Activated CD4-positive, alpha-beta T cell treated with anti-CD3 and anti-CD28 coated beads for 48 hours (primary cell): ENCODE measurements at regions not wholly inside any gene's neighbourhood (a gene's known extent, or its start where the extent isn't known, plus 50 kb on each side); places are given as distances from the start of the nearest gene placed in this dataset.
A peak's percentile ranks its signal among the peaks of the same experiment; 100 is the strongest.

ENCODE experiments used
- DNase-seq: peaks from one replicate; pipeline ENCODE4 v3.0.0-alpha.2; 2020

GRCh38 chr10:128884496-128885072 lies 582.5 kb upstream of the MGMT start:
- DNase-seq, result no peak

GRCh38 chr10:128885573-128886555 lies 581.2 kb upstream of the MGMT start:
- no peak for DNase-seq

DNA sequence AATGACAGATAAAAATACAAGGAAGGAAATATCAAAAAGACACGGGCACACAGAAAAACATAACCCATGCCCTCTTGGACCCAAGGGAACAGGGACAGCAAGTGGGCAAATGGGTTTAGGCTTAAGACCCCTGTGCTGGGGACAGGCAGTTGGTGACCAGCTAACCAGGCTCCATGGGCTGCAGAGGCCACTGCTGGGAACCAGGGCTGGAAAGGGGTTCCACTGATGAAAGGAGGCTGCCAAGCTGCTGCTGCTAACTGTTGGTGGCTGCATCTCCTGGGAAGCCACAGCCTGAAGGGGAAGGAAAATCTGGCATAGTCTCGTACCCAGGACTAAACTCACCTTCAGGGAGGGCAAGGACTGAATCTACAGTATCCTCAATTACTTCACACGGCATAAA lies 579.2 kb upstream of the MGMT start:
- DNase-seq, result no peak

DNA sequence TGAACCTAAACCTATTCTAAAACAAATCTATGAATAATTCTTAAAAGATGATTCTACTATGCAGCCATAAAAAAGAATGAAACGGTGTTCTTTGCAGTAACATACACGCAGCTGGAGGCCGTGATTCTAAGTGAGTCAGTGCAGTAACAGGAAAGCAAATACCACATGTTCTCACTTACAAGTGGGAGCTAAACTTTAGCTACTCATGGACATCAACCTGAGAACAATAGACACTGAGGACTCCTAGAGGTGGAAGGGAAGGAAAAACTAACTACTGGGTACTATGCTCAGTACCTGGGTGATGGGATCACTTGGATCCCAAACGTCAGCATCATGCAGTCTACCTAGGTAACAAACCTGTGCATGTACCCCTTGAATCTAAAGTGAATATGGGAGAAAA lies 575.0 kb upstream of the MGMT start:
- DNase-seq, result no peak

DNA sequence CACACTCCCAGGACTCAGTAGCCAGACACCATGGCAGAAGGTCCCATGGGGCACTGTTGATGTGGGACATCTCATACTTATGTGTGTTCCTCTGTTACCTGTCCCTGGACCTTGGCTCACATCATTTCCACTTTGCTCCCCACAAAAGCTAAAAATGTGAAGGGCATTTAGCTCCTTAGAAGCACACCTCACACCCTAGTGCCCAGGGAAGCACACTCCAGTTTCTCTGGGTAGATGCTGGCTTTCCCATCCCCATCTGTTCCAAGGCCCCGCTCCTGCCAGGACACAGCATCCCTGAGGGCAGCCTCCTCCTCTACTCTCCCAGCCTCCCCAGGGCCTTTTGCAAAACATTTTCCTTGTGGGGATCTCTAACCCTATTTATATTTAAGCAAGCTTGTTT lies 572.4 kb upstream of the MGMT start:
- no peak for DNase-seq

DNA sequence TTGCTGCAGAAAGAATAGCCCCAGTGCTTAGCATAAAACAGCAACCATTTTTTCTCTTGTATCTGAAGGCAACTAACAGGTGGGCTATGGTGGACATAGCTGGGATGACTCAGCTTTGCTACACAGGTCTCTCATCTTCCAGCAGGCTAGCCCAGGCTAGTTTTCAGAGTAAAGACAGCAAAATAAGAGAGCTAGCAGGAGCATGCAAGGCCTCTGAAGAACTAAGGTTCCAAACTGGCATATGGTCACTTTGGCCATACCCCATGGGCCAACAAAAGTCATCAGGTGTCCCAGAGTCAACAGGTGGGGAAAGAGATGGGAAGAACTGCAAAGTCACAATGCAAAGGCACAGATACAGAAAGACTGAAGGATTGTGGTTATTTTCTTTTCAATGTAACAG lies 571.6 kb upstream of the MGMT start:
- no peak for DNase-seq

DNA sequence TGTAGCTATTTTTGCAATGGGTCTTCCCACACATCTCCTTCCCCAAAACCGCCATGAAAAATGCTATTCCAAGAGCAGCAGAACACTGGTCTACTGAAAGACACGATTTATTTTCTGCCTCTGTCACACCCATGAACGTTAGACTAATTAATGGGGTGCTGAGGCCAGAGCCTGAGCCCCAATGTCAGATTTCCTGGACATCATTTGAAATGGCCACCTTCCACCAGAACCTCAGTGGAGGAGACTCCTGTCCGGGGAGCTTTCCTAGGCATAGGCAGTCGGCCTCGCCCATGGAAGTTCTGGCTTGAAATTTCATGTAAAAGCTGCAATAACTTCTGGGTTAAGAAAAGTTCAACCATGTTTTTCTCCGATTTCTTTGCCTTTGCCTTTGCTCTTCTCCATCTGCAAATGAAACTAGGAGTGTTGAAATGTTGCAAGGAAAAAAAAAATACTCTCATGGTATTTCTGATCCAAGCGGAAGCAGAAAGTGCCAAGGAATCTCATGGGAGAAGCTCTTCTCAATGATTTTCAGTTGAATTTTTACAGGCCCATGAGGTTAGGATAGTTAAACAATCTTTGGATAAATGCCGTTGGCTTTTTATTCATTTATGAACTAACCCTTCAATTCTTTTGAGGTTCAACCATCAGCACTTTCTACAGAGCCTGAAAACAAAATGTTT lies 570.8 kb upstream of the MGMT start:
- DNase-seq, result no peak

GRCh38 chr10:128896963-128897362 lies 570.1 kb upstream of the MGMT start:
- DNase-seq, result no peak

DNA sequence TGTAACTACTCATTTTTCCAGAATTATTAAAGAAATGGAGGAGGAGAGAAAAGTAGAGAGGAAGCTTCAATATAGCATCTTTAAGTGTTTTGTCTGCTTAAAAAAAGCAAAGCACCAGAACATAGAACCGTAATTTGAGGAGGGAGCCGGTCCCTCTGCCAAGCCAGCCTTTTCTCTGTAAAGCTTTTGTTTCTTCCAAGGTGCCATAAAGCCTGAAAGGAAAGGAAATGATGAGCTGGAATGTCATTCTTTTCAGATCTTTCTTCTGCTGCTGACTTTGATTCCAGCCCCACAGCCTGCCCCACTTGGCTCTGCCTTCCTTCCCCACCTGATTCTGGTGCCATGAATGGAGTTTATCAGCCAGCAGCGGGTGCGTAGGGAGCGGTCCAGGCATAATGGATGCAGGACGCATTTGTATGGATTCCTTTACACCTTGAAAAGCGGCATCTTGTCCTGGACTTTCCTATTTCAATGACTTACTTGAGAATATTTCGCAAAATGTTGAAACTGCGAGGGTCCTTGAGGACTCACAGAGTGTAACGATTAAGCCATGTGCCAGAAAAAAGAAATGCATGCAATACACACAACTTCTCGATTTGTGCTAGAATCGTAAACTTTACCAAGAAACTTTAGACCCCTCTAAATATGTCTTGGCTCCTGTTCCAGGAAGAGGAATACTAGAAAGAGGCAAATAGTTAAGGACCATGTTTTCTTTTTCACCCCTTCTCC lies 569.5 kb upstream of the MGMT start:
- no peak for DNase-seq

DNA sequence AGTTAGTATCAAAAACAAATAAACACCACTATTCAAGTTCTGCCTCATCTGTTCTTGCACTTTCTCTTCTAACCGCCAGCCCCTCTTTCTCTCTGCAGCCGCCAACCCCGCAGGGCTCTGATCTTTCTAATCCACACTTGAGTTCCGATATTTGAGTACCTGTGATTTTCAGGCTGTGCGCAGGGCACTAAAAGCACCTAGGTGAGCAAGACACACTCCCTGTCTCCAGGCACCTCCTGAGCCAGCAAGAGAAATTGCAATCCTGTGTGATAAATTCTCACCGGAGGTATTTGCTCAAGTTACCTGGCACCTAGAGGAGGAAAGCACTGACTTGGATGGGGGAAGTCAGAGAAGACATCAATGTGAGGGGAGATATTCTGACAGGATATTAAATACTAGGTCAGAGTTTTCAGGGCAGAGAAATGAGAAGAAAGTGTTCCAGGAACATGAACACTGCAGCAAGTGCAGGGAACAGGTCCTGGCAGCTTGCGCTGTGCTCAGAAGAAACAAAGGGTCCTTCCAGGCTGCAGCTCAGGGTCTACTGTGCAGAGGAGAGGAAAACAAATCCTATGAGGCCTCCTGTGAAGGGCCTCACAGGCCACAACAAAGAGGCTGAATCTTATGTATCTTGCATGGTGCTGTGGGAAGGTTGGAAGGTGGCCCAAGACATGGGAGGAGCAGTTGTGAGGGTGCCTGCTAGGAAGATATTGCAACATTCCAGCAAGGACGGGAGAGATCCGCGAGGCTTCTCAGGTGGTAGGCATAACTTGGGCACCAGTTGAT lies 568.7 kb upstream of the MGMT start:
- DNase-seq, result no peak

DNA sequence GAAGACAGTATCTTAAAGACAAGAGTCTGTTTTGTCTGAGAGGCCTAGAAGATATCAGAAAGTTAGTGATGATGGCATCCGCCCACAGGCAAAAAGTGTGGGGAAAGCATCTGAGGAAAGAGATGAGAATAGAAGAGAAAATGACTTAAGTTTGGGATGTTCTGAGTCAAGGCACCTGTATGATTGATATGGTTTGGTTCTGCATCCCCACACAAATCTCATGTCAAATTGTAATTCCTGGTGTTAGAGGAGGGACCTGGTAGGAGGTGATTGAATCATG lies 568.2 kb upstream of the MGMT start:
- no peak for DNase-seq

GRCh38 chr10:128900456-128900855 lies 566.6 kb upstream of the MGMT start:
- no peak for DNase-seq

GRCh38 chr10:128901236-128901635 lies 565.8 kb upstream of the MGMT start:
- DNase-seq, result no peak

GRCh38 chr10:128902031-128902710 lies 564.9 kb upstream of the MGMT start:
- DNase-seq, result no peak

DNA sequence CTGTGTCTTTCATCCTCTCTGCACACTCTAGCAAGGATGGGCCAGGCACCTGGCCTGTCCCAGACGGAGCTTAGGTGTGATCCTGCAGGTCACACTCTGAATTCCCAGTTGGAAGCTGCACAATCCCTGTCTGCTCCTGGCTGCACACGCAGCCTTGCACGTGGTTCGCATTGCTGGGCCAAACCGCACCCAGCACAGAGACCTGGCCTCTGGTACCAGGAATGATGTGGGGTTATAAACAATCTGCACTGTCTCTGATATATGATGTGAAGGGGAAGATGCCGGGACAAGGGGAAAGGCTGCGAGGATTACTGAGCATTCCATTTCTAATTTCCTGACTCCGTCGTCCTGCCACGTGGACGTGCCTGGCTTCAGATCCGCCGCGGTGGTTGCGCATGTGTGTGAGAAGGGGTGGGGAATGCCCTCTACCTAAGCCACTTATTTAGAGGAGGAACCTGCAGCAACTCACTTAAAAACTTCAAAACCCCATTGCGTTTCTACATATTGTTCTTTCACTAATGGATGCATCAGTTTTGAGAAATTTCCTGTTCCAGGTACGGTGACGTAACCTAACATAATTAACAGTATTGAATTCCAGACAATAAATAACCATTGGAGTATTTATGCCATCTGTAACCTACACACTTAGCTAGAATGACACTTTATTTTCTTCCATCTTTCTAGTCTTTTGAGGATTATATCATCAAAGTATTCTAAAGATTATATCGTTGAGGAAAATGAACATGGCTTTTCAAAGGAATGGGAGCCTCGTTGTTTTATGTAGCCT lies 559.7 kb upstream of the MGMT start:
- DNase-seq, result no peak

GRCh38 chr10:128908099-128908498 lies 558.9 kb upstream of the MGMT start:
- peak; percentile 8 for DNase-seq

- no peak for DNase-seq
Observed at GRCh38 chr10:128908499-128908898, 558.5 kb upstream of the MGMT start.

- DNase-seq, result no peak
Observed at GRCh38 chr10:128912568-128913311, 554.3 kb upstream of the MGMT start.

DNA sequence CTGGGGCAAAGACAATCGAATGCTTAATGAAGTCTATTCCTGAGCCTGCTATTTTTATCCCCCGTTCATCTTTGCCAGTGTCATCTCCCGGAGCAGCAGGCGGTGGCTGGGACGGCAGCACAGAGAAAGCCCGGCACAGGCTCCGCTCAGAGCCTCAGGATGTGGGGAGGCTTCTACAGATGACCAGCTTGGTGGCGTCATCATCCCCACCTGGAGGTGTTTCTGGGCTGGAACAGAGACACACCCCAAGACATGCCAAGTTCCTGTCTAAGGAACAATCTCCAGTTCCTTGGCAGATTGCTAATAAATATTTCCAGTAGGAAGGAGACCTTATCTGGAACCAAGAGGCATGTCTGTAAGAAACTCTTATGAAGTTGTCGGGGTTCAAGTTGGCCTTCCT lies 552.4 kb upstream of the MGMT start:
- DNase-seq, result no peak

DNA sequence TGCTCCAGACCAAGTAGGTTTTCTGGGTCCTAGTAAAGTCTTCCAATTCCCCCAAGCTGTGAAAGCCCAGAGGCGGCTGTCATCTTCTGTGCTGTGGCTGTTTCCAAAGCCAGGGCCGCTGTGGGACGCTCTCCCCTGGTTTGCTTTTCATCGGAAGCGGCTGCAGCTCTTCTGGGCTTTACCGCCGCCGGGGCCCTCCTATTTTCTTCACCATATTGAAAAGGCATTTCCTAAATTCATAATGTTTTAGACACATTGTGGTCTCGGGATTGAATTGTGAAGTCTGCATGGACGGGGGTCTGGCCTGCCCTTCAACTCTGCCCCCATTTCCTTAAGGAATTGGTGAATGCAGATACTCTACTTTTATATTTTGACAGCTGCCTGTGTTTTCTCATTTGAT lies 551.4 kb upstream of the MGMT start:
- DNase-seq, result no peak
